Spleen (tissue), 11 donors: ENCODE measurements at regions not wholly inside any gene's neighbourhood (a gene's known extent, or its start where the extent isn't known, plus 50 kb on each side); places are given as distances from the start of the nearest gene placed in this dataset.

ENCODE experiments used
- DNase-seq: peaks from one replicate; pipeline ENCODE4 v3.0.0-alpha.2; 2020
- H3K27ac ChIP-seq, 8 donors: fragments of 200-600 bp; sonication (generic) in 7 of 8; 1 replicate in 4 of 8; 2 replicates in 4 of 8; pipeline versions ENCODE4 v1.5.0 to v1.8.0; 2016 to 2021; ENCODE audit warnings: inconsistent platforms in 4 of 8, mild to moderate bottlenecking in 4 of 8, moderate library complexity in 1 of 8
- H3K27me3 ChIP-seq, 7 donors: fragments of 200-600 bp; sonication (generic) in 6 of 7; replicated peaks in 1 of 7; 1 replicate in 4 of 7; 2 replicates in 3 of 7; pipeline versions ENCODE4 v1.5.0 to v1.8.0; 2016 to 2021; ENCODE audit warnings: inconsistent platforms in 3 of 7, mild to moderate bottlenecking in 1 of 7
- H3K36me3 ChIP-seq, 6 donors: fragments of 200-600 bp; sonication (generic) in 5 of 6; 1 replicate in 4 of 6; 2 replicates in 2 of 6; pipeline versions ENCODE4 v1.5.0 to v1.8.0; 2016 to 2021; ENCODE audit warnings: inconsistent platforms in 2 of 6
- H3K4me1 ChIP-seq, 6 donors: fragments of 200-600 bp; sonication (generic) in 5 of 6; 1 replicate in 3 of 6; 2 replicates in 3 of 6; pipeline versions ENCODE4 v1.5.0 to v1.8.0; 2016 to 2021; ENCODE audit warnings: inconsistent platforms in 3 of 6
- H3K4me3 ChIP-seq, 8 donors: fragments of 200-600 bp; sonication (generic) in 7 of 8; 1 replicate in 4 of 8; 2 replicates in 4 of 8; pipeline versions ENCODE4 v1.5.0 to v1.8.0; 2016 to 2021; ENCODE audit warnings: inconsistent platforms in 4 of 8, mild to moderate bottlenecking in 4 of 8, moderate library complexity in 2 of 8
- H3K9me3 ChIP-seq, 8 donors: fragments of 200-600 bp; sonication (generic) in 7 of 8; 1 replicate in 4 of 8; 2 replicates in 4 of 8; pipeline versions ENCODE4 v1.5.0 to v1.8.0; 2016 to 2021; ENCODE audit warnings: inconsistent platforms in 4 of 8
- POLR2A ChIP-seq, 3 donors: fragments of 450-650 bp; IDR thresholded peaks; one replicate each; pipeline ENCODE4 v1.5.1; 2017; ENCODE audit warnings: antibody characterized with exemption in 3 of 3, mild to moderate bottlenecking in 1 of 3
- POLR2AphosphoS5 ChIP-seq, 3 donors: sonication (generic); formaldehyde crosslinking; IDR thresholded peaks; one replicate each; pipeline ENCODE4 v1.5.1; 2017; ENCODE audit warnings: antibody characterized with exemption in 3 of 3
- WGBS, 5 donors: extraction: QIAGEN DNeasy Blood & Tissue Kit in 3 of 5; methylation state at CpG; one replicate each; pipeline versions ENCODE4 v1.1.5 to v1.1.7; 2013 to 2018; 5-methylcytosine and 5-hydroxymethylcytosine counted together
- intact Hi-C: fragments of 100-400 bp; cut with DNase I; formaldehyde crosslinking; loops from one replicate; pipeline ENCODE4 v1.15.0; 2023; ENCODE audit warnings: low total_unique reads
- TF ChIP-seq, protein P1 (sequence below), 11 experiments: fragments of 200-600 bp in 7 of 11; fragments of 450-650 bp in 4 of 11; sonication (generic) in 4 of 11; IDR thresholded peaks in 8 of 11; conservative IDR thresholded peaks in 3 of 11; 1 replicate in 7 of 11; 2 replicates in 4 of 11; pipeline versions ENCODE4 v1.4.0 to v1.8.0; 2016 to 2021; ENCODE audit warnings: antibody characterized with exemption in 11 of 11, inconsistent platforms in 4 of 11, mild to moderate bottlenecking in 1 of 11
- donor health status: healthy with polysubstance abuse.
- donor health status: DM: no; HTN: no; CAD: no; lungs with moderate emphysema.
- donor health status: DM: no; HTN: no; CAD: no.
- donor health status: Bipolar disorder and iron deficiency.
- donor health status: healthy.
- donor health status: DM: no; HTN: no; CAD: no.
- donor health status: DM: yes; HTN: yes; CAD: no.

DNA sequence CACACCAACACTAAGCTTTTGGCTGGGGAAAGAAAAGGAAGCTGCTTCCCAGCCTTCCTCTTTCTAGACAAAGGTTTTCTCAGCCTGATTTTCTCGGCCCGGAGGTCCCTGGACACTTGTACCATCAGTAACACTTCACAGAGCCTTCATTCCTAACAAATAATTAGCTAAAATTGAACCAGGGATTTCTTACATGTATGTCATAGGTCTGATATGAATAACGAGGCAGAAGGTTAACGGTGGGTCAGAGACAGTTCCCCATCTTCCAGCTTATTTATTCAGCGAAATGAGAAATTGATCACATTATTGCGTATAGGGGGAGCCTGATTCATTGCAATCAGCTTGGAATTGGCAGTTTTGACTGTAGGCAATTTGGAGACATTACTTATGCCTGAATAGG, 142.5 kb downstream of the SALL1 start:
- Histone ChIP-seq H3K9me3 (peaks cover 0 to 41% (median 14%) of the 10 kb centered on the region in 8 donors), H3K27ac (no peak overlapping the region), H3K36me3 (no peaks in the 10 kb centered on the region), H3K4me3 (no peak overlapping the region), H3K4me1 (no peaks in the 10 kb centered on the region), H3K27me3 (peaks cover 0 to 10% (median 0%) of the 10 kb centered on the region in 7 donors)
- TF ChIP-seq, protein P1, sequence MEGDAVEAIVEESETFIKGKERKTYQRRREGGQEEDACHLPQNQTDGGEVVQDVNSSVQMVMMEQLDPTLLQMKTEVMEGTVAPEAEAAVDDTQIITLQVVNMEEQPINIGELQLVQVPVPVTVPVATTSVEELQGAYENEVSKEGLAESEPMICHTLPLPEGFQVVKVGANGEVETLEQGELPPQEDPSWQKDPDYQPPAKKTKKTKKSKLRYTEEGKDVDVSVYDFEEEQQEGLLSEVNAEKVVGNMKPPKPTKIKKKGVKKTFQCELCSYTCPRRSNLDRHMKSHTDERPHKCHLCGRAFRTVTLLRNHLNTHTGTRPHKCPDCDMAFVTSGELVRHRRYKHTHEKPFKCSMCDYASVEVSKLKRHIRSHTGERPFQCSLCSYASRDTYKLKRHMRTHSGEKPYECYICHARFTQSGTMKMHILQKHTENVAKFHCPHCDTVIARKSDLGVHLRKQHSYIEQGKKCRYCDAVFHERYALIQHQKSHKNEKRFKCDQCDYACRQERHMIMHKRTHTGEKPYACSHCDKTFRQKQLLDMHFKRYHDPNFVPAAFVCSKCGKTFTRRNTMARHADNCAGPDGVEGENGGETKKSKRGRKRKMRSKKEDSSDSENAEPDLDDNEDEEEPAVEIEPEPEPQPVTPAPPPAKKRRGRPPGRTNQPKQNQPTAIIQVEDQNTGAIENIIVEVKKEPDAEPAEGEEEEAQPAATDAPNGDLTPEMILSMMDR (IDR thresholded peaks at IDR 0.05 in 8 of 11, conservative IDR thresholded peaks at IDR 0.05 in 3 of 11) = no peak
- no peak for TF ChIP-seq POLR2AphosphoS5 (IDR thresholded peaks at IDR 0.05)
- TF ChIP-seq POLR2A (IDR thresholded peaks at IDR 0.05) = no peak
- WGBS, 5 donors = 73 to 84% (median 80%) methylated on average over 6 of the region's 6 CpGs
- no peak for DNase-seq
- intact Hi-C loops = no loop called here

DNA sequence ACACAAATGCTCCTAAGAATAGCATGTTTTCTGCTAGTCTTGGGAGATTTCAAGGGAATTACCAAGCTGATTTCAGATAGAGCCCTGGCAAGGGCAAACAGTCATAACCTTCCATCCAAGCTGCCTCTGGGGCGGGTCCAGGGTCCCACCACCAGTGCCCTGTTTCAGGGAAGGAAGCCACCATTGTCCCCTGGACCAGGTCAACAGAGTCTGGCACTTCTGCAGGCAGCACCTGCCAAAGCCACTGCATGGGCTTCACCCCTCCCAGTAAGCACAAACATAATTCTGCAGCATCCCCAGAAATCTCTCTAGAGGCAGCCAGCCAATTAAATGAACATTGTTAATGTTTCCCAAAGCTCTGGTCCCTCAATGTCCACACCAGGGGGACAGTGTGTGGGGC, 143.0 kb downstream of the SALL1 start:
- peaks cover 0 to 41% (median 14%) of the 10 kb centered on the region in 8 donors for H3K9me3 ChIP-seq
- intact Hi-C loops = no loop called here
- peaks cover 0 to 10% (median 0%) of the 10 kb centered on the region in 7 donors for H3K27me3 ChIP-seq
- TF ChIP-seq, protein P1 (IDR thresholded peaks at IDR 0.05 in 8 of 11, conservative IDR thresholded peaks at IDR 0.05 in 3 of 11) = no peak
- TF ChIP-seq POLR2AphosphoS5 (IDR thresholded peaks at IDR 0.05) (no peak), POLR2A (IDR thresholded peaks at IDR 0.05) (no peak)
- H3K4me3 ChIP-seq = no peak overlapping the region
- WGBS, 5 donors = 44 to 68% (median 61%) methylated on average over 1 of the region's 1 CpG
- H3K27ac ChIP-seq = no peak overlapping the region
- no peaks in the 10 kb centered on the region for H3K36me3 ChIP-seq
- no peak for DNase-seq
- no peaks in the 10 kb centered on the region for H3K4me1 ChIP-seq

DNA sequence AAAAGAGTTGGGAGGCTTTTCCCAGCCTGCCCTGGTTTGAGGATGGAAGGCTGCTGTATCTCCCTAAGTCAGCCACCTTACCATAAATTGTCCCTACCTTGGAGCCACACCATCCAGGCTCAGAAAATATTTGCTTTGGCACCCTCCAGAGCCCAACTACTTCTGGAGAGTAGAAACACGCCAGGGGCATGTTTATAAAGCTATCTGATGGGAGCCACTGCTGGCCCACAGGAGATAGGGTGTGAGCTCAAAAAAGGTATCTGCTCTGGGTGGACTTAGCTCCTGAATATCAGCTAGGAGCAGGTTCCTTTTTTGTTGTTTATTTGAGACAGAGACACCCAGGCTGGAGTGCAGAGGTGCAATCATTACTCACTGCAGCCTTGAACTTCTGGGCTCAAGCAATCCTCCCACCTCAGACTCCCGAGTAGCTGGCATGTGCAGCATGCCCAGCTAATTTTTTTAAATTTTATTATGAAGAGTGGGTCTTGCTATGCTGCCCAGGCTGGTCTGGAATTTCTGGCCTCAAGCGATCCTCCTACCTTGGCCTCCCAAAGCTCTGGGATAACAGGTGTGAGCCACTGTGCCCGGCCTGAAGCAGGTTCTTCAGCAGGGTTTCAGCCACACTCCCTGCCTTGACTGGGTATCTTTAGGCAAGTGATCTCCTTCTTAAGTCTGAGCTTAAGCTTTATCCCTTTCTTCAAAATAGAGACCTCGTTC, 147.1 kb downstream of the SALL1 start:
- no peaks in the 10 kb centered on the region for H3K4me1 ChIP-seq
- TF ChIP-seq, protein P1 (IDR thresholded peaks at IDR 0.05 in 8 of 11, conservative IDR thresholded peaks at IDR 0.05 in 3 of 11) = no peak
- TF ChIP-seq POLR2AphosphoS5 (IDR thresholded peaks at IDR 0.05) (no peak), POLR2A (IDR thresholded peaks at IDR 0.05) (no peak)
- H3K4me3 ChIP-seq = no peak overlapping the region
- H3K36me3 ChIP-seq = no peaks in the 10 kb centered on the region
- no peak for DNase-seq
- WGBS, 5 donors = 73 to 80% (median 77%) methylated on average over 5 of the region's 5 CpGs
- no peak overlapping the region for H3K27ac ChIP-seq
- intact Hi-C loops = no loop called here
- H3K9me3 ChIP-seq = peaks cover 0 to 25% (median 2%) of the 10 kb centered on the region in 8 donors
- peaks cover 0 to 6% (median 0%) of the 10 kb centered on the region in 7 donors for H3K27me3 ChIP-seq

DNA sequence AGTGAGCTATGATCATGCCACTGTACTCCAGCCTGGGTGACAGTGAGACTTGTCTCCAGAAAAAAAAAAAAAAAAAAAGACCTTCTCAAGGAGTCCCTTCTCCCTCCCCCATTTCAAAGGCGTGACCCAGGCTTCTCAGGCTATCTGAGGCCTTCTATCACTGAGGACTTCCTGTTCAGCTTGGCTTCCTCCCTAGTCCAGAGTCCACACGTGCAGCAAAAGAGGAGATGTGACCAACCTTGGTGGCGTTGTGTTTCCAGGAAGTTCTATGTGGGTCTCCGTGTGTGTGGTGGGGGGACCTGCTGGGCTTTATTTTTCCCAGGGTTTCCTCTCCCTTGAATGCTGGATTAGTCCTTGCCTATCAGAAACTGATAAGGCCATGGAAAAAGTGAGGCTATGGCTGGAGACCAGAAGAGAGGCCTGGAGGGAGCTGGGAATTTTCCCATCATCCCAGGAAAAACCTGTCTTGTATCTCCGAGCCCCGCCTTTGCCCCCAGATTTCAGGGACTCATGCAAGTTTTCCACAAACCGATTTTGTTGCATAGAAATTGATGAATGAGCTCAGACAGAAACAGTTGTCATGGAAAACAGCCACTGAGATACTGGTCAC, 148.1 kb downstream of the SALL1 start:
- no peaks in the 10 kb centered on the region for H3K4me1 ChIP-seq
- no peak overlapping the region for H3K27ac ChIP-seq
- no peaks in the 10 kb centered on the region for H3K36me3 ChIP-seq
- H3K27me3 ChIP-seq = peaks cover 0 to 6% (median 0%) of the 10 kb centered on the region in 7 donors
- H3K9me3 ChIP-seq = peaks cover 0 to 15% (median 0%) of the 10 kb centered on the region in 8 donors
- intact Hi-C loops = no loop called here
- WGBS, 5 donors = 44 to 59% (median 49%) methylated on average over 7 of the region's 7 CpGs
- H3K4me3 ChIP-seq = no peak overlapping the region
- TF ChIP-seq POLR2AphosphoS5 (IDR thresholded peaks at IDR 0.05) (no peak), POLR2A (IDR thresholded peaks at IDR 0.05) (no peak)
- TF ChIP-seq, protein P1 (IDR thresholded peaks at IDR 0.05 in 8 of 11, conservative IDR thresholded peaks at IDR 0.05 in 3 of 11) = no peak
- DNase-seq = no peak
